PC-3 (cell line): ENCODE measurements at regions not wholly inside any gene's neighbourhood (a gene's known extent, or its start where the extent isn't known, plus 50 kb on each side); places are given as distances from the start of the nearest gene placed in this dataset.
"Not testable (repeated sequence)": the region's sequence is repeated elsewhere in the genome, so short reads cannot be mapped to it uniquely, and the experiment has no call there.

ENCODE experiments used
- ATAC-seq: fragments of 200-7000 bp; cut with Tn5 transposase; 2 replicates; pipeline ENCODE4 v1.9.1; 2020; ENCODE audit warnings: mild to moderate bottlenecking, moderate library complexity
- BruUV-seq: library from RNA; stranded (reverse); fragments of 400-500 nt; replicated peaks from 2 replicates; lab custom pipeline; 2021; lab: Mats Ljungman, UMichigan
- CTCF ChIA-PET: fragments of 300-600 bp; sonication (Branson Sonifier 250); formaldehyde crosslinking; loops from one replicate; lab custom pipeline; 2022; ENCODE audit warnings: antibody characterized with exemption; lab: Charles Lee
- POLR2A ChIA-PET: fragments of 300-600 bp; sonication (Branson Sonifier 250); formaldehyde crosslinking; loops from one replicate; lab custom pipeline; 2022; ENCODE audit warnings: antibody characterized with exemption; ENCODE audit not compliant: unreplicated experiment; lab: Charles Lee
- DNase-seq: peaks from one replicate; pipeline ENCODE4 v3.0.0-alpha.2; 2015
- H2AFZ ChIP-seq: fragments of 300-600 bp; sonication (generic); 2 replicates; pipeline ENCODE4 v1.6.0; 2016; ENCODE audit warnings: antibody characterized with exemption, low read length
- H3F3A ChIP-seq: fragments of 300-600 bp; sonication (generic); one replicate; pipeline ENCODE4 v1.6.0; 2017; ENCODE audit warnings: antibody characterized with exemption, low read length, control low read depth, mild to moderate bottlenecking; ENCODE audit not compliant: unreplicated experiment
- H3K27ac ChIP-seq: fragments of 300-600 bp; sonication (generic); 2 replicates; pipeline ENCODE4 v1.5.1; 2016; ENCODE audit warnings: mild to moderate bottlenecking, low read length
- H3K27me3 ChIP-seq: fragments of 300-600 bp; sonication (generic); 2 replicates; pipeline ENCODE4 v1.6.1; 2016; ENCODE audit warnings: low read length, mixed read lengths
- H3K36me3 ChIP-seq: fragments of 300-600 bp; sonication (generic); 2 replicates; pipeline ENCODE4 v1.6.1; 2016; ENCODE audit warnings: low read depth, mixed run types, low read length, mixed read lengths
- H3K4me1 ChIP-seq: fragments of 300-600 bp; sonication (generic); 2 replicates; pipeline ENCODE4 v1.5.1; 2016; ENCODE audit warnings: low read length; ENCODE audit not compliant: insufficient read depth
- H3K4me2 ChIP-seq: fragments of 300-600 bp; sonication (generic); 2 replicates; pipeline ENCODE4 v1.6.0; 2016; ENCODE audit warnings: low read length
- H3K4me3 ChIP-seq: fragments of 300-600 bp; sonication (generic); 2 replicates; pipeline ENCODE4 v1.5.1; 2016; ENCODE audit warnings: mild to moderate bottlenecking, low read length, mixed read lengths
- H3K79me2 ChIP-seq: fragments of 300-600 bp; sonication (generic); 2 replicates; pipeline ENCODE4 v1.6.1; 2017; ENCODE audit warnings: low read length, mixed read lengths
- H3K9ac ChIP-seq: fragments of 300-600 bp; sonication (generic); 2 replicates; pipeline ENCODE4 v1.6.0; 2016; ENCODE audit warnings: mild to moderate bottlenecking, low read length
- H3K9me2 ChIP-seq: fragments of 300-600 bp; sonication (generic); replicated peaks from 2 replicates; pipeline ENCODE4 v1.6.1; 2016; ENCODE audit warnings: mixed run types, low read length, mixed read lengths
- H3K9me3 ChIP-seq: fragments of 300-600 bp; sonication (generic); 2 replicates; pipeline ENCODE4 v1.6.1; 2016; ENCODE audit warnings: low read length, mixed read lengths
- H4K20me1 ChIP-seq: fragments of 300-600 bp; sonication (generic); 2 replicates; pipeline ENCODE4 v1.6.1; 2016; ENCODE audit warnings: low read length, mixed read lengths
- EZH2 ChIP-seq: fragments of 300-600 bp; sonication (generic); IDR thresholded peaks from one replicate; pipeline ENCODE4 v1.6.1; 2017; ENCODE audit warnings: antibody characterized with exemption, mild to moderate bottlenecking, low read length; ENCODE audit not compliant: unreplicated experiment
- EZH2phosphoT487 ChIP-seq: fragments of 300-600 bp; sonication (generic); IDR thresholded peaks from 2 replicates; pipeline ENCODE4 v1.6.1; 2018; ENCODE audit warnings: mild to moderate bottlenecking, antibody characterized with exemption, low read length, borderline replicate concordance
- intact Hi-C: fragments of 100-400 bp; cut with micrococcal nuclease; formaldehyde crosslinking; loops from 2 replicates; pipeline ENCODE4 v1.9.0; 2023
- TF ChIP-seq, protein P1 (sequence below): fragments of 300-600 bp; sonication (generic); conservative IDR thresholded peaks from 2 replicates; pipeline ENCODE4 v1.5.1; 2017; ENCODE audit warnings: antibody characterized with exemption, low read depth, mild to moderate bottlenecking, low read length

DNA sequence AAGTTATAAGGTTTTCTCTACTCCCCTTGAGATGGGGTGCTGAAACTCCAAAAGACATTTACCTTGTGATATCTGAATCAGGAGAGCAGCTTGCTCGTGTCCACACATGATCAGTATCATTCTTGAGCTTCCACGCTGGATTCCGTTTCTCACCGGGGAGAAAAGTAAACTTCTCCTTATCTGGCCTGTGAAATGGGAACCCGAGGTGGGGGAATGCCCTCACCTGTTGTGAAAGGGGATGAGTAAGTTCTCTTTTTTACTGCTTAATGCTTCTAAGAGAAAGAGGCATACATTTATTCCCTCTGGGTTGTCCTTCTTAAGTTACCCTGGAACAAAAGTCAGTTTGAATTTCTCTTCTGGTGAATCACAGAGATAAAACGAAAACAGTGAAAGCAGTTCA, 440.5 kb upstream of the ADAMTS9 start:
- Histone ChIP-seq H3K9ac (no peak overlapping the region), H3K4me1 (no peaks in the 10 kb centered on the region), H3K27ac (no peak overlapping the region), H4K20me1 (no peaks in the 10 kb centered on the region), H3F3A (no peaks in the 10 kb centered on the region), H3K36me3 (no peaks in the 10 kb centered on the region), H2AFZ (no peak overlapping the region), H3K27me3 (no peaks in the 10 kb centered on the region), H3K9me3 (no peaks in the 10 kb centered on the region), H3K9me2 (no peaks in the 10 kb centered on the region), H3K79me2 (no peaks in the 10 kb centered on the region), H3K4me3 (no peak overlapping the region), H3K4me2 (no peak overlapping the region)
- BruUV-seq = no TSS peak
- TF ChIP-seq, protein P1, sequence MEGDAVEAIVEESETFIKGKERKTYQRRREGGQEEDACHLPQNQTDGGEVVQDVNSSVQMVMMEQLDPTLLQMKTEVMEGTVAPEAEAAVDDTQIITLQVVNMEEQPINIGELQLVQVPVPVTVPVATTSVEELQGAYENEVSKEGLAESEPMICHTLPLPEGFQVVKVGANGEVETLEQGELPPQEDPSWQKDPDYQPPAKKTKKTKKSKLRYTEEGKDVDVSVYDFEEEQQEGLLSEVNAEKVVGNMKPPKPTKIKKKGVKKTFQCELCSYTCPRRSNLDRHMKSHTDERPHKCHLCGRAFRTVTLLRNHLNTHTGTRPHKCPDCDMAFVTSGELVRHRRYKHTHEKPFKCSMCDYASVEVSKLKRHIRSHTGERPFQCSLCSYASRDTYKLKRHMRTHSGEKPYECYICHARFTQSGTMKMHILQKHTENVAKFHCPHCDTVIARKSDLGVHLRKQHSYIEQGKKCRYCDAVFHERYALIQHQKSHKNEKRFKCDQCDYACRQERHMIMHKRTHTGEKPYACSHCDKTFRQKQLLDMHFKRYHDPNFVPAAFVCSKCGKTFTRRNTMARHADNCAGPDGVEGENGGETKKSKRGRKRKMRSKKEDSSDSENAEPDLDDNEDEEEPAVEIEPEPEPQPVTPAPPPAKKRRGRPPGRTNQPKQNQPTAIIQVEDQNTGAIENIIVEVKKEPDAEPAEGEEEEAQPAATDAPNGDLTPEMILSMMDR = no peak
- TF ChIP-seq EZH2phosphoT487 (no peak), EZH2 (no peak)
- intact Hi-C loops = no loop called here
- DNase-seq = no peak
- POLR2A ChIA-PET = no interaction called here
- no peak for ATAC-seq
- CTCF ChIA-PET = no interaction called here

DNA sequence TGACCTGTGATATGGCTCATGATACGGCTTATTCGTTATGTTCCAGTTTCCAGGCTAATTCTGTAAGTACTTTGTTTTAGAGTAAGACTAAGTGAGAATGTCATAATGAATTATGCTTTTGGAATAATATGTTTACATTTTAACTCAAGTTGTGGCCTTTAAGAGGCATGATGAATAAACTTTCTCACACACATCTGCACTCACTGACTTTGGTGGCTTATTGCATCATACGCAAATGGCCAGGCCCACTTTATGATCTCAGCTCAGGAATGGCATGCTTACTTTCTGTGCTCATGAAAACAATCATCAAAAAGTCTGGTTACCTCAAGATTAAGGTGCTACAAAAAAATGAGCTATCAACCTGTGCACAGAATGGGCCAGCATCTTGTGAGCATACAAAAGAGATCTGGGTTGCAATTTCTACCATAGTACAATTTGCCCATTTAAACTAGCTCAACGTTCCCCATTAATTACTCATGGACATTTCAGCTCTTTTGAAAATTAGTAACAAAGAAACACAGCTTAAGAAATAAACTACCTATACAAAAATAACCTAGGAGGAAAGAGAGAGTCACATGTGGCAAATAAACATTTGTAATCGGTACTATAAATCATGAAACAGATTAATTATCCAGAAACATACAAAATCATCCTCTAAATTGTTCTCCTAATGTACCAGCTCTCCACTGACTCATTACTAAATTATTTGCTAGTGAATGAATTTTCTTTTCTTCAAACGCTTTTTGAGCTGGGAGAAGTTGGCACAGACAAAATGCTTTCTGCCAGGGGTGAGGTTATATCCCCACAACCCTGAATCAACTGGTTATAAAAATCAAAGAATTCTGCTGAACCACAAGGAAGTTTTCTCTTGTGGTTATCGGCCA, 439.0 kb upstream of the ADAMTS9 start:
- H3K9ac ChIP-seq = no peak overlapping the region
- no peak overlapping the region for H3K27ac ChIP-seq
- H3K4me1 ChIP-seq = no peaks in the 10 kb centered on the region
- no peak overlapping the region for H3K4me3 ChIP-seq
- ATAC-seq (no peak), DNase-seq (no peak)
- no TSS peak for BruUV-seq
- H3K36me3 ChIP-seq = no peaks in the 10 kb centered on the region
- ChIA-PET CTCF (no interaction called here), POLR2A (no interaction called here)
- no peaks in the 10 kb centered on the region for H3K9me3 ChIP-seq
- H3K79me2 ChIP-seq = no peaks in the 10 kb centered on the region
- TF ChIP-seq EZH2phosphoT487 = no peak
- TF ChIP-seq, protein P1 = no peak
- no peak for TF ChIP-seq EZH2
- no peaks in the 10 kb centered on the region for H3K27me3 ChIP-seq
- no peak overlapping the region for H3K4me2 ChIP-seq
- no peaks in the 10 kb centered on the region for H3F3A ChIP-seq
- intact Hi-C loops = no loop called here
- no peaks in the 10 kb centered on the region for H4K20me1 ChIP-seq
- H2AFZ ChIP-seq = no peak overlapping the region
- H3K9me2 ChIP-seq = no peaks in the 10 kb centered on the region

DNA sequence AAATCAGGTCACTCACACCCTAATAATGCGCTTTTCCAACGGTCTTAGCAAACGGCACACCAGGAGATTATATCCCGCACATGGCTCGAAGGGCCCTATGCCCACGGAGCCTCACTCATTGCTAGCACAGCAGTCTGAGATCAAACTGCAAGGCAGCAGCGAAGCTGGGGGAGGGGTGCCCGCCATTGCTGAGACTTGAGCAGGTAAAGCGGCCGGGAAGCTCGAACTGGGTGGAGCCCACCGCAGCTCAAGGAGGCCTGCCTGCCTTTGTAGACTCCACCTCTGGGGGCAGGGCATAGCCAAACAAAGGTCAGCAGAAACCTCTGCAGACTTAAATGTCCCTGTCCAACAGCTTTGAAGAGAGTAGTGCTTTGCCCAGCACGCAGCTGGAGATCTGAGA, 432.4 kb upstream of the ADAMTS9 start:
- H3K27me3 ChIP-seq, H3K4me2 ChIP-seq, H3K9me3 ChIP-seq, ATAC-seq, intact Hi-C loops, H3K9ac ChIP-seq, H3K9me2 ChIP-seq, H4K20me1 ChIP-seq, H3K79me2 ChIP-seq, H3F3A ChIP-seq, CTCF ChIA-PET, POLR2A ChIA-PET, H3K4me1 ChIP-seq, BruUV-seq, H2AFZ ChIP-seq, H3K27ac ChIP-seq, H3K36me3 ChIP-seq, DNase-seq, H3K4me3 ChIP-seq: not testable (repeated sequence)
